GM12878 (cell line): ENCODE measurements at regions not wholly inside any gene's neighbourhood (a gene's known extent, or its start where the extent isn't known, plus 50 kb on each side); places are given as distances from the start of the nearest gene placed in this dataset.

Experiments used
- CHD1 ChIP-seq: IDR thresholded peaks from 2 replicates; pipeline ENCODE4 v1.6.1; 2012; ENCODE audit warnings: low read depth, low read length, improper control_type of control experiment
- PBX3 ChIP-seq: IDR thresholded peaks from 2 replicates; pipeline ENCODE4 v1.6.1; 2011; ENCODE audit warnings: mild to moderate bottlenecking, low read depth, low read length, moderate library complexity; ENCODE audit not compliant: insufficient replicate concordance
- WRNIP1 ChIP-seq: IDR thresholded peaks from 2 replicates; pipeline ENCODE4 v1.6.1; 2011; ENCODE audit warnings: low read depth, low read length, improper control_type of control experiment, borderline replicate concordance
- YY1 ChIP-seq: IDR thresholded peaks from 2 replicates; pipeline ENCODE4 v1.6.1; 2011; ENCODE audit warnings: low read depth, mild to moderate bottlenecking, low read length
- ZNF622 ChIP-seq: fragments of 450-650 bp; IDR thresholded peaks from 2 replicates; pipeline ENCODE4 v1.6.1; 2017; ENCODE audit warnings: mild to moderate bottlenecking, inconsistent platforms

DNA sequence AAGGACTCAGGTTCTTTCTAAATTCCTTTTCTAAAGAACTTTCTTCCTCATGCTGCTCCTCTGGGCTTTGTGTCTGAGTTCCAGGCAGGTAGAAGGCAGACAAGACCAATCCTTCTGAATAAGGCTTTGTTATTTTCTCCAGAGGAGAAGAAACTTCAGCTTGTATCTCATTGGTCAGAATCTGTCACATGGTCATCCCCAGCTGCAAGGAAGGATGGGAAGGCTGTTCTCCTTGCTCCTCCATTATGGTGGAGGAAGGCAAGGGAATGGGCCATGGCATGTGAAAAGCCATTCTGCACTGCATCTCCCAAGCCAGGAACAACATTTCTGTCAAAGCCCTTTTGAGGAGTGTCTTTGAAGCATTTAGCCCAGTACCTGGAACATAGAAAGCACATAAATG lies 50.6 kb upstream of the NTPCR start (continued):
- TF ChIP-seq CHD1 (no peak), YY1 (no peak), ZNF622 (no peak), WRNIP1 (no peak), PBX3 (no peak)
